HCT116 (cell line): ENCODE measurements at regions not wholly inside any gene's neighbourhood (a gene's known extent, or its start where the extent isn't known, plus 50 kb on each side); places are given as distances from the start of the nearest gene placed in this dataset.

Source experiments
- ATAC-seq: fragments of 200-7000 bp; cut with Tn5 transposase; 2 replicates; pipeline ENCODE4 v1.9.1; 2020; ENCODE audit warnings: mild to moderate bottlenecking, moderate library complexity
- BruUV-seq: library from RNA; stranded (reverse); fragments of 400-500 nt; replicated peaks from 2 replicates; lab custom pipeline; 2021; lab: Mats Ljungman, UMichigan
- CTCF ChIA-PET: fragments of 300-600 bp; sonication (Branson Sonifier 250); formaldehyde crosslinking; loops from one replicate; lab custom pipeline; 2021; ENCODE audit warnings: antibody characterized with exemption; lab: Charles Lee
- POLR2A ChIA-PET: fragments of 300-600, 350-600 bp; sonication (Branson Sonifier 250); formaldehyde crosslinking; loops from one replicate; lab custom pipeline; 2021; ENCODE audit warnings: antibody characterized with exemption; lab: Charles Lee
- RAD21 ChIA-PET, 2 experiments: fragments of 300-600 bp; sonication (Branson Sonifier 250); formaldehyde crosslinking; loops; one replicate each; lab custom pipeline; 2023; ENCODE audit warnings: low total read pairs in 2 of 2; ENCODE audit not compliant: uncharacterized antibody in 2 of 2, unreplicated experiment in 2 of 2, low non-redundant PET in 1 of 2; lab: Charles Lee
- DNase-seq: peaks from one replicate; pipeline ENCODE4 v3.0.0-alpha.2; 2010; ENCODE audit warnings: low read depth, low spot score
- H2AFZ ChIP-seq: fragments of 200-600 bp; shearing (Covaris generic), sonication (generic); 2 replicates; pipeline ENCODE4 v1.6.1; 2017; ENCODE audit warnings: low read depth, mixed run types, mixed read lengths, antibody characterized with exemption, low read length; ENCODE audit not compliant: poor library complexity, severe bottlenecking
- H3K27ac ChIP-seq: 2 replicates; pipeline ENCODE4 v1.5.1; 2012; ENCODE audit warnings: low read depth, low read length
- H3K27me3 ChIP-seq: fragments of 200-600 bp; sonication (generic); 2 replicates; pipeline ENCODE4 v1.6.1; 2016; ENCODE audit warnings: mixed run types, low read length, mixed read lengths; ENCODE audit not compliant: insufficient read depth
- H3K36me3 ChIP-seq, 2 experiments: fragments of 200-500 bp in 1 of 2; fragments of 200-600 bp in 1 of 2; sonication (Bioruptor generic) in 1 of 2; sonication (generic) in 1 of 2; 2 replicates each; pipeline versions ENCODE4 v1.5.1 to v1.6.1; 2014 to 2016; ENCODE audit warnings: low read length in 2 of 2, inconsistent platforms in 1 of 2, mixed read lengths in 1 of 2, mixed run types in 1 of 2; ENCODE audit not compliant: insufficient read depth in 2 of 2, control insufficient read depth in 1 of 2
- H3K4me1 ChIP-seq, 2 experiments: fragments of 200-600 bp in 1 of 2; sonication (generic) in 1 of 2; 2 replicates each; pipeline versions ENCODE4 v1.5.1 to v1.6.1; 2012 to 2017; ENCODE audit warnings: low read length in 2 of 2, inconsistent platforms in 1 of 2, mild to moderate bottlenecking in 1 of 2, mixed read lengths in 1 of 2, mixed run types in 1 of 2, moderate library complexity in 1 of 2; ENCODE audit not compliant: insufficient read depth in 2 of 2, control insufficient read depth in 1 of 2
- H3K4me2 ChIP-seq: fragments of 200-600 bp; sonication (generic); 2 replicates; pipeline ENCODE4 v1.6.1; 2017; ENCODE audit warnings: mixed run types, low read length, mixed read lengths
- H3K4me3 ChIP-seq, 2 experiments: fragments of 200-600 bp in 1 of 2; sonication (generic) in 1 of 2; replicated peaks in 1 of 2; 2 replicates each; pipeline ENCODE4 v1.5.1; 2011 to 2016; ENCODE audit warnings: low read length in 2 of 2, control low read depth in 1 of 2, low read depth in 1 of 2, mild to moderate bottlenecking in 1 of 2, mixed read lengths in 1 of 2, mixed run types in 1 of 2
- H3K79me2 ChIP-seq: fragments of 200-600 bp; sonication (generic); 2 replicates; pipeline ENCODE4 v1.6.1; 2017; ENCODE audit warnings: mild to moderate bottlenecking, mixed run types, low read length, moderate library complexity, mixed read lengths; ENCODE audit not compliant: insufficient read depth
- H3K9ac ChIP-seq: fragments of 200-600 bp; sonication (generic); 2 replicates; pipeline ENCODE4 v1.6.1; 2016; ENCODE audit warnings: low read length, mixed read lengths
- H3K9me2 ChIP-seq: fragments of 200-600 bp; sonication (generic), shearing (Covaris generic); 2 replicates; pipeline ENCODE4 v1.6.1; 2017; ENCODE audit warnings: mixed run types, mild to moderate bottlenecking, moderate library complexity; ENCODE audit not compliant: insufficient read depth
- H3K9me3 ChIP-seq, 2 experiments: fragments of 200-500 bp in 1 of 2; fragments of 200-600 bp in 1 of 2; sonication (Bioruptor generic) in 1 of 2; sonication (generic) in 1 of 2; 2 replicates each; pipeline ENCODE4 v1.6.1; 2014 to 2017; ENCODE audit warnings: low read length in 2 of 2, mixed read lengths in 2 of 2, inconsistent platforms in 1 of 2, low read depth in 1 of 2, mild to moderate bottlenecking in 1 of 2, mixed run types in 1 of 2, moderate library complexity in 1 of 2; ENCODE audit not compliant: control insufficient read depth in 1 of 2, insufficient read depth in 1 of 2
- H4K20me1 ChIP-seq: fragments of 200-600 bp; sonication (generic), shearing (Covaris generic); 2 replicates; pipeline ENCODE4 v1.6.1; 2017; ENCODE audit warnings: mixed run types, mild to moderate bottlenecking, moderate library complexity; ENCODE audit not compliant: insufficient read depth
- CTCF ChIP-seq, 3 experiments: fragments of 200-600 bp in 1 of 3; sonication (generic) in 1 of 3; IDR thresholded peaks in 2 of 3; conservative IDR thresholded peaks in 1 of 3; 2 replicates each; pipeline ENCODE4 v1.5.1; 2012 to 2017; ENCODE audit warnings: low read depth in 2 of 3, low read length in 2 of 3, antibody characterized with exemption in 1 of 3, borderline replicate concordance in 1 of 3, control low read depth in 1 of 3, mild to moderate bottlenecking in 1 of 3, mixed read lengths in 1 of 3, mixed run types in 1 of 3, moderate library complexity in 1 of 3; ENCODE audit not compliant: insufficient read depth in 1 of 3
- EGR1 ChIP-seq: IDR thresholded peaks from 2 replicates; pipeline ENCODE4 v1.6.1; 2012; ENCODE audit warnings: low read depth
- EZH2 ChIP-seq: fragments of 200-600 bp; sonication (generic); IDR thresholded peaks from 2 replicates; pipeline ENCODE4 v1.6.1; 2017; ENCODE audit warnings: antibody characterized with exemption, mixed run types
- MAX ChIP-seq: IDR thresholded peaks from 2 replicates; pipeline ENCODE4 v1.6.1; 2012
- POLR2A ChIP-seq: IDR thresholded peaks from 2 replicates; pipeline ENCODE4 v1.7.0; 2011; ENCODE audit warnings: borderline replicate concordance; ENCODE audit not compliant: insufficient read depth, insufficient read length; ENCODE audit errors: extremely low read depth
- POLR2AphosphoS5 ChIP-seq: IDR thresholded peaks from 2 replicates; pipeline ENCODE4 v1.6.1; 2011; ENCODE audit warnings: mild to moderate bottlenecking, low read depth, low read length, moderate library complexity
- RAD21 ChIP-seq: IDR thresholded peaks from 2 replicates; pipeline ENCODE4 v1.6.1; 2012; ENCODE audit warnings: low read depth, mild to moderate bottlenecking
- SIN3A ChIP-seq: IDR thresholded peaks from 2 replicates; pipeline ENCODE4 v1.6.1; 2012; ENCODE audit warnings: low read depth
- SP1 ChIP-seq: IDR thresholded peaks from 2 replicates; pipeline ENCODE4 v1.6.1; 2012; ENCODE audit warnings: low read depth
- SRF ChIP-seq: IDR thresholded peaks from 2 replicates; pipeline ENCODE4 v1.6.1; 2012; ENCODE audit warnings: low read depth
- TCF7L2 ChIP-seq: IDR thresholded peaks from 2 replicates; pipeline ENCODE4 v1.7.0; 2011; ENCODE audit warnings: borderline replicate concordance, inconsistent platforms; ENCODE audit not compliant: insufficient read depth, insufficient read length; ENCODE audit errors: extremely low read depth
- YY1 ChIP-seq: IDR thresholded peaks from 2 replicates; pipeline ENCODE4 v1.6.1; 2011; ENCODE audit warnings: low read length, low read depth, moderate library complexity, mild to moderate bottlenecking; ENCODE audit not compliant: insufficient replicate concordance; ENCODE audit errors: extremely low read depth
- ZFX ChIP-seq: fragments of 450-650 bp; IDR thresholded peaks from 2 replicates; pipeline ENCODE4 v1.6.1; 2017
- ZNF274 ChIP-seq: fragments of 200-500 bp; sonication (Bioruptor generic); IDR thresholded peaks from 2 replicates; pipeline ENCODE4 v1.6.1; 2014; ENCODE audit warnings: mild to moderate bottlenecking, low read depth, low read length, inconsistent platforms
- intact Hi-C: fragments of 100-400 bp; cut with micrococcal nuclease; formaldehyde crosslinking; loops from 2 replicates; pipeline ENCODE4 v1.10.0; 2022
- TF ChIP-seq, protein P1 (sequence below): IDR thresholded peaks from 2 replicates; pipeline ENCODE4 v1.6.1; 2011; ENCODE audit warnings: mild to moderate bottlenecking, low read length, moderate library complexity; ENCODE audit not compliant: insufficient replicate concordance; ENCODE audit errors: extremely low read depth
- TF ChIP-seq, protein P2 (sequence below): IDR thresholded peaks from 2 replicates; pipeline ENCODE4 v1.6.1; 2012

- TF ChIP-seq, protein P1, sequence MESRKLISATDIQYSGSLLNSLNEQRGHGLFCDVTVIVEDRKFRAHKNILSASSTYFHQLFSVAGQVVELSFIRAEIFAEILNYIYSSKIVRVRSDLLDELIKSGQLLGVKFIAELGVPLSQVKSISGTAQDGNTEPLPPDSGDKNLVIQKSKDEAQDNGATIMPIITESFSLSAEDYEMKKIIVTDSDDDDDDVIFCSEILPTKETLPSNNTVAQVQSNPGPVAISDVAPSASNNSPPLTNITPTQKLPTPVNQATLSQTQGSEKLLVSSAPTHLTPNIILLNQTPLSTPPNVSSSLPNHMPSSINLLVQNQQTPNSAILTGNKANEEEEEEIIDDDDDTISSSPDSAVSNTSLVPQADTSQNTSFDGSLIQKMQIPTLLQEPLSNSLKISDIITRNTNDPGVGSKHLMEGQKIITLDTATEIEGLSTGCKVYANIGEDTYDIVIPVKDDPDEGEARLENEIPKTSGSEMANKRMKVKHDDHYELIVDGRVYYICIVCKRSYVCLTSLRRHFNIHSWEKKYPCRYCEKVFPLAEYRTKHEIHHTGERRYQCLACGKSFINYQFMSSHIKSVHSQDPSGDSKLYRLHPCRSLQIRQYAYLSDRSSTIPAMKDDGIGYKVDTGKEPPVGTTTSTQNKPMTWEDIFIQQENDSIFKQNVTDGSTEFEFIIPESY = no peak
- TF ChIP-seq MAX (no peak), CTCF (IDR thresholded peaks at IDR 0.05 in 2 of 3, conservative IDR thresholded peaks at IDR 0.05 in 1 of 3; ENCODE audit: borderline replicate concordance in 1 of 3, insufficient read depth in 1 of 3, low read depth in 2 of 3, low read length in 2 of 3) (no peak)
- TF ChIP-seq, protein P2, sequence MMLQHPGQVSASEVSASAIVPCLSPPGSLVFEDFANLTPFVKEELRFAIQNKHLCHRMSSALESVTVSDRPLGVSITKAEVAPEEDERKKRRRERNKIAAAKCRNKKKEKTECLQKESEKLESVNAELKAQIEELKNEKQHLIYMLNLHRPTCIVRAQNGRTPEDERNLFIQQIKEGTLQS = no peak
Measured at GRCh38 chr3:13238687-13239466, 165.6 kb upstream of the IQSEC1 start (continued).

DNA sequence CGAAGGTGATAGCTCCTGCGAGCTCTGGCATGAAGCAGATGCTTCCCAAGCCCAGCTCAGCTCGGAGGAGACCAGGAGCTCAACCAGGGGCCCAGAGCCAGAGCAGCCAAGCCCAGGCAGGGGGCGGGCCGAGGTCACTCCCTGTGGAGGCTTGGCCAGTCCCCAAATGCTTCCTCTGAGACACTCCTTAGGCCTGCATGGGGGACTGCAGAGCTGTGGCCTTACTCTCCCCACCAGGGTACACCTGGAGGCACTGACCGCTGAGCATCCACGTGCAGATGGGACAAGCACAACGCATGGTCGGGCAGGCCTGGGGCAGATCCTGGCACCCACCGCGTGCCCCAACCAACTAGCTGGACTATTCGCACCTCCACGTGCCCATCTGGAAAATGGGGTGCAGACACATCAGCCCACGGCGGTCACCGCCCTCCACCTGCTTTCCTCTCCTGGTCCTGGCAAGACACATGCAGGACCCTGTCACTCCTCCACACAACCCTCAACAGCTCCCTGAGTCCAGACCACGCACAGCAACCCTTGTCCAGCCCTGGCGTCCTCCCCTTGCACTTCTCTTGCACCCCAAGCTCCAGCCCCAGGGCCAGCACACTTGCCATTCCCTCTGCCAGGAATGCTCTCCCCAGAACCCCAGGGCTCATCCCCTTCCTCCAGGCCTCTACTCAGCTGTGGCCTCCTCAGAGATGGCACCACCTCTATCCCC is 164.7 kb upstream of the IQSEC1 start:
- H3K4me2 ChIP-seq = no peak overlapping the region
- no peaks in the 10 kb centered on the region for H3K79me2 ChIP-seq
- no peak overlapping the region for H3K27ac ChIP-seq
- no peak overlapping the region for H3K9ac ChIP-seq
- intact Hi-C loops = no loop called here
- peaks cover 25 to 28% of the 10 kb centered on the region in 2 experiments for H3K4me1 ChIP-seq
- no peaks in the 10 kb centered on the region for H3K27me3 ChIP-seq
- no peak for ATAC-seq
- no TSS peak for BruUV-seq
- no peaks in the 10 kb centered on the region for H3K9me3 ChIP-seq
- CTCF ChIA-PET = no interaction called here
- no peak overlapping the region for H2AFZ ChIP-seq
- RAD21 ChIA-PET = no interaction called here
- H3K4me3 ChIP-seq = no peak overlapping the region
- POLR2A ChIA-PET = no interaction called here
- H3K9me2 ChIP-seq = no peaks in the 10 kb centered on the region
- no peaks in the 10 kb centered on the region for H4K20me1 ChIP-seq
- no peaks in the 10 kb centered on the region for H3K36me3 ChIP-seq
- DNase-seq = no peak
- no peak for TF ChIP-seq POLR2A
- TF ChIP-seq EZH2 = no peak
- TF ChIP-seq YY1 = no peak
- TF ChIP-seq POLR2AphosphoS5 = no peak
- TF ChIP-seq SRF = no peak
- no peak for TF ChIP-seq TCF7L2
- no peak for TF ChIP-seq EGR1
- TF ChIP-seq SIN3A = no peak
- TF ChIP-seq ZFX = no peak
- no peak for TF ChIP-seq ZNF274
- no peak for TF ChIP-seq RAD21
- TF ChIP-seq SP1 = no peak
- TF ChIP-seq, protein P2 = no peak
- TF ChIP-seq, protein P1 = no peak
